ENCODE measurements at regions not wholly inside any gene's neighbourhood (a gene's known extent, or its start where the extent isn't known, plus 50 kb on each side); places are given as distances from the start of the nearest gene placed in this dataset.
"Not testable (repeated sequence)": the region's sequence is repeated elsewhere in the genome, so short reads cannot be mapped to it uniquely, and the experiment has no call there.

DNA sequence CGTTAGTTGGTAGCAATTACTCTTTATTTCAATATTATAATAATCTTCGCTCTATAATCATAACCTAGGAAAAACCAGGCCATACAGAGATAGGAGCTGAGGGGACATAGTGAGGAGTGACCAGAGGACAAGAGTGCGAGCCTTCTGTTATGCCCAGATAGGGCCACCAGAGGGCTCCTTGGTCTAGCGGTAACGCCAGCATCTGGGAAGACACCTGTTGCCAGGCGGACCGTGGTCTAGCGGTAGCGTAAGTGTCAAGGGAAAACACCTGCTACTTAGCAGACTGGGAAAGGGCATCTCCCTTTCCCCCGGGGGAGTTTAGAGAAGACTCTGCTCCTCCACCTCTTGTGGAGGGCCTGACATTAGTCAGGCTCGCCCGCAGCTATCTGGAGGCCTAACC, 1395.1 kb downstream of the ADGRL3 start:
- DNase-seq (ENCODE audit: low spot score), result peak; percentile 15
- not testable (repeated sequence) for H3K27ac ChIP-seq; H3K4me3 ChIP-seq; H3K9me2 ChIP-seq (replicated peaks; ENCODE audit: insufficient read depth); H3K4me2 ChIP-seq; H2AFZ ChIP-seq; H4K20me1 ChIP-seq (ENCODE audit: insufficient read depth, poor library complexity, severe bottlenecking); H3K9me3 ChIP-seq (ENCODE audit: low read depth); H3K4me1 ChIP-seq (ENCODE audit: insufficient read depth); H3K79me2 ChIP-seq; H3K36me3 ChIP-seq (replicated peaks; ENCODE audit: insufficient read depth, low read depth); H3K27me3 ChIP-seq
- 63% methylated on average over 12 of the region's 12 CpGs for WGBS (ENCODE audit: low lambda C conversion rate, missing lambda C conversion rate)
- TF ChIP-seq, protein P1, sequence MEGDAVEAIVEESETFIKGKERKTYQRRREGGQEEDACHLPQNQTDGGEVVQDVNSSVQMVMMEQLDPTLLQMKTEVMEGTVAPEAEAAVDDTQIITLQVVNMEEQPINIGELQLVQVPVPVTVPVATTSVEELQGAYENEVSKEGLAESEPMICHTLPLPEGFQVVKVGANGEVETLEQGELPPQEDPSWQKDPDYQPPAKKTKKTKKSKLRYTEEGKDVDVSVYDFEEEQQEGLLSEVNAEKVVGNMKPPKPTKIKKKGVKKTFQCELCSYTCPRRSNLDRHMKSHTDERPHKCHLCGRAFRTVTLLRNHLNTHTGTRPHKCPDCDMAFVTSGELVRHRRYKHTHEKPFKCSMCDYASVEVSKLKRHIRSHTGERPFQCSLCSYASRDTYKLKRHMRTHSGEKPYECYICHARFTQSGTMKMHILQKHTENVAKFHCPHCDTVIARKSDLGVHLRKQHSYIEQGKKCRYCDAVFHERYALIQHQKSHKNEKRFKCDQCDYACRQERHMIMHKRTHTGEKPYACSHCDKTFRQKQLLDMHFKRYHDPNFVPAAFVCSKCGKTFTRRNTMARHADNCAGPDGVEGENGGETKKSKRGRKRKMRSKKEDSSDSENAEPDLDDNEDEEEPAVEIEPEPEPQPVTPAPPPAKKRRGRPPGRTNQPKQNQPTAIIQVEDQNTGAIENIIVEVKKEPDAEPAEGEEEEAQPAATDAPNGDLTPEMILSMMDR (IDR thresholded peaks at IDR 0.05; ENCODE audit: poor library complexity), result peak; percentile 33

DNA sequence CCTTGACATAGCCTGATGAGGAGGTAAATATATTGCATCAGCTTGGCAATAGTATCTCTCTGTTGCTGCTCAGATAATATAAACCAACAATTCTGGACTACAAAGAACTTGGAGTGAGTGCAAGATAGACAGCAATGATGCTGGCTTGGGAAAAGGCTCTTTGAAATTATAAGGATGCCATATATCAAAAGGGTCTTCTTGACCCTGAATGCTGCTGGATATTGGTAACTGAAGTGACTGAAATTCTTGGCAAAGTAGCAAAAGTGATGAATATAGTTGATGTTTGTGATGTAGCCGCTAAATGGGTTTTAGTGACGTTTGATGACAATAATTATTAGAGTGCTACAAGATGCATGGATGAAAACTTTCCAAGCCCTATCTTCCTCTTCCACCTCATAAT, 1391.6 kb downstream of the ADGRL3 start:
- Histone ChIP-seq H2AFZ (no peak overlapping the region), H3K4me1 (ENCODE audit: insufficient read depth) (no peaks in the 10 kb centered on the region)

DNA sequence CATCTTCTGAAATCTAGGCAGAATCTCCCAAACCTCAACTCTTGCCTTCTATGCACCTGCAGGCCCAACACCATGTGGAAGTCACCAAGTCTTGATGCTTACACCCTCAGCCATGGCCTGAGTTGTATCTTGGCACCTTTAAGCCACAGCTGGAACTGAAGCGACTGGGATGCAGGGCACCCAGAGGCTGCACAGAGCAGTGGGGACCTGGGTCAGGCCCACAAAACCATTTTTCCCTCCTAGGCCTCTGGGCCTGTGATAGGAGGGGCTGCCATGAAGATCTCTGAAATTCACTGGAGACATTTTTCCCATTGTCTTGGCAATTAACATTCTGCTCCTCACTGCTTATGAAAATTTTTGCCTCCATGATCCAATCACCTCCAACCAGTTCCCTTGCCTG, 1388.5 kb downstream of the ADGRL3 start:
- H4K20me1 ChIP-seq (ENCODE audit: insufficient read depth, poor library complexity, severe bottlenecking), result no peaks in the 10 kb centered on the region
- no peak for DNase-seq (ENCODE audit: low spot score)
- no peaks in the 10 kb centered on the region for H3K4me1 ChIP-seq (ENCODE audit: insufficient read depth)
- H3K27ac ChIP-seq, result no peak overlapping the region
- H3K4me3 ChIP-seq, result no peak overlapping the region
- TF ChIP-seq, protein P1 (IDR thresholded peaks at IDR 0.05; ENCODE audit: poor library complexity), result no peak
- TF ChIP-seq EZH2phosphoT487 (IDR thresholded peaks at IDR 0.05; ENCODE audit: low read depth, severe bottlenecking, unreplicated experiment) (no peak), EZH2 (IDR thresholded peaks at IDR 0.05; ENCODE audit: borderline replicate concordance) (no peak)
- no peaks in the 10 kb centered on the region for H3K9me3 ChIP-seq (ENCODE audit: low read depth)
- no peak overlapping the region for H2AFZ ChIP-seq
- H3K36me3 ChIP-seq (replicated peaks; ENCODE audit: insufficient read depth, low read depth), result no peaks in the 10 kb centered on the region
- H3K79me2 ChIP-seq, result no peaks in the 10 kb centered on the region
- H3K27me3 ChIP-seq, result no peaks in the 10 kb centered on the region
- H3K4me2 ChIP-seq, result no peak overlapping the region
- H3K9me2 ChIP-seq (replicated peaks; ENCODE audit: insufficient read depth), result no peaks in the 10 kb centered on the region
- WGBS (ENCODE audit: low lambda C conversion rate, missing lambda C conversion rate), result 95% methylated on average over 1 of the region's 1 CpG

More for the DNA sequence above, 1391.6 kb downstream of the ADGRL3 start:
- no peak overlapping the region for H3K4me3 ChIP-seq
- no peaks in the 10 kb centered on the region for H3K9me3 ChIP-seq (ENCODE audit: low read depth)
- H3K4me2 ChIP-seq, result no peak overlapping the region
- no peaks in the 10 kb centered on the region for H3K9me2 ChIP-seq (replicated peaks; ENCODE audit: insufficient read depth)
- no peak for TF ChIP-seq EZH2 (IDR thresholded peaks at IDR 0.05; ENCODE audit: borderline replicate concordance)
- TF ChIP-seq, protein P1 (IDR thresholded peaks at IDR 0.05; ENCODE audit: poor library complexity), result no peak
- H3K27me3 ChIP-seq, result no peaks in the 10 kb centered on the region
- 85% methylated on average over 2 of the region's 2 CpGs for WGBS (ENCODE audit: low lambda C conversion rate, missing lambda C conversion rate)
- no peaks in the 10 kb centered on the region for H3K36me3 ChIP-seq (replicated peaks; ENCODE audit: insufficient read depth, low read depth)
- H3K27ac ChIP-seq, result no peak overlapping the region
- H4K20me1 ChIP-seq (ENCODE audit: insufficient read depth, poor library complexity, severe bottlenecking), result no peaks in the 10 kb centered on the region
- H3K79me2 ChIP-seq, result no peaks in the 10 kb centered on the region
- DNase-seq (ENCODE audit: low spot score), result no peak

DNA sequence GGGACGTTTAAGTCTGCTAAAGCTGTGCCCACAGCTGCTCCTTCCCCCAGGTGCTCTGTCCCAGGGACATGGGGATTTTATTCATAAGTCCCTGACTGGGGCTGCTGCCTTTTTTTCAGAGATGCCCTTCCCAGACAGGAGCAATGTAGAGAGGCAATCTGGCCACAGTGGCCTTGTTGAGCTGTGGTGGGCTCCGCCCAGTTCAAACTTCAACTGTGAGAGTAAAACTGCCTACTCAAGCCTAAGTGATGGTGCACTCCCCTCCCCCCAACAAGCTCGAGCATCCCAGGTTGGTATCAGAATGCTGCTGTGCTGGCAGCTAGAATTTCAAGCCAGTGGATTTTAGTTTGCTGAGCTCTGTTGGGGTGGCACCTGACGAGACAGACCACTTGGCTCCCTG, 1371.4 kb downstream of the ADGRL3 start:
- no peak overlapping the region for H2AFZ ChIP-seq
- H3K9me2 ChIP-seq (replicated peaks; ENCODE audit: insufficient read depth), result no peaks in the 10 kb centered on the region
- H3K36me3 ChIP-seq (replicated peaks; ENCODE audit: insufficient read depth, low read depth), result no peaks in the 10 kb centered on the region
- H3K79me2 ChIP-seq, result no peaks in the 10 kb centered on the region
- H3K9me3 ChIP-seq (ENCODE audit: low read depth), result no peaks in the 10 kb centered on the region
- H3K4me1 ChIP-seq (ENCODE audit: insufficient read depth), result no peaks in the 10 kb centered on the region
- no peak overlapping the region for H3K4me2 ChIP-seq
- no peaks in the 10 kb centered on the region for H3K27me3 ChIP-seq
- no peaks in the 10 kb centered on the region for H4K20me1 ChIP-seq (ENCODE audit: insufficient read depth, poor library complexity, severe bottlenecking)
- TF ChIP-seq, protein P1 (IDR thresholded peaks at IDR 0.05; ENCODE audit: poor library complexity), result no peak
- TF ChIP-seq EZH2phosphoT487 (IDR thresholded peaks at IDR 0.05; ENCODE audit: low read depth, severe bottlenecking, unreplicated experiment) (no peak), EZH2 (IDR thresholded peaks at IDR 0.05; ENCODE audit: borderline replicate concordance) (no peak)
- H3K27ac ChIP-seq, result no peak overlapping the region
- WGBS (ENCODE audit: low lambda C conversion rate, missing lambda C conversion rate), result 79% methylated on average over 4 of the region's 4 CpGs
- DNase-seq (ENCODE audit: low spot score), result peak; percentile 35
- H3K4me3 ChIP-seq, result no peak overlapping the region
